AG09309 (cell line): ENCODE measurements at regions not wholly inside any gene's neighbourhood (a gene's known extent, or its start where the extent isn't known, plus 50 kb on each side); places are given as distances from the start of the nearest gene placed in this dataset.

Experiments used
- DNase-seq: peaks from one replicate; pipeline ENCODE4 v3.0.0-alpha.2; 2010; ENCODE audit warnings: low read depth
- H3K4me3 ChIP-seq: 2 replicates; pipeline ENCODE4 v1.5.1; 2011; ENCODE audit warnings: mild to moderate bottlenecking, low read depth, low read length, moderate library complexity; ENCODE audit not compliant: control insufficient read depth
- TF ChIP-seq, protein P1 (sequence below): IDR thresholded peaks from 2 replicates; pipeline ENCODE4 v1.5.1; 2011; ENCODE audit warnings: mild to moderate bottlenecking, low read depth, low read length, inconsistent platforms; ENCODE audit not compliant: insufficient read depth, control insufficient read depth; ENCODE audit errors: missing control alignments

GRCh38 chr7:17472518-17472917 is 174.1 kb downstream of the AHR start:
- DNase-seq, result no peak
- H3K4me3 ChIP-seq, result no peak overlapping the region
- TF ChIP-seq, protein P1, sequence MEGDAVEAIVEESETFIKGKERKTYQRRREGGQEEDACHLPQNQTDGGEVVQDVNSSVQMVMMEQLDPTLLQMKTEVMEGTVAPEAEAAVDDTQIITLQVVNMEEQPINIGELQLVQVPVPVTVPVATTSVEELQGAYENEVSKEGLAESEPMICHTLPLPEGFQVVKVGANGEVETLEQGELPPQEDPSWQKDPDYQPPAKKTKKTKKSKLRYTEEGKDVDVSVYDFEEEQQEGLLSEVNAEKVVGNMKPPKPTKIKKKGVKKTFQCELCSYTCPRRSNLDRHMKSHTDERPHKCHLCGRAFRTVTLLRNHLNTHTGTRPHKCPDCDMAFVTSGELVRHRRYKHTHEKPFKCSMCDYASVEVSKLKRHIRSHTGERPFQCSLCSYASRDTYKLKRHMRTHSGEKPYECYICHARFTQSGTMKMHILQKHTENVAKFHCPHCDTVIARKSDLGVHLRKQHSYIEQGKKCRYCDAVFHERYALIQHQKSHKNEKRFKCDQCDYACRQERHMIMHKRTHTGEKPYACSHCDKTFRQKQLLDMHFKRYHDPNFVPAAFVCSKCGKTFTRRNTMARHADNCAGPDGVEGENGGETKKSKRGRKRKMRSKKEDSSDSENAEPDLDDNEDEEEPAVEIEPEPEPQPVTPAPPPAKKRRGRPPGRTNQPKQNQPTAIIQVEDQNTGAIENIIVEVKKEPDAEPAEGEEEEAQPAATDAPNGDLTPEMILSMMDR, result no peak

DNA sequence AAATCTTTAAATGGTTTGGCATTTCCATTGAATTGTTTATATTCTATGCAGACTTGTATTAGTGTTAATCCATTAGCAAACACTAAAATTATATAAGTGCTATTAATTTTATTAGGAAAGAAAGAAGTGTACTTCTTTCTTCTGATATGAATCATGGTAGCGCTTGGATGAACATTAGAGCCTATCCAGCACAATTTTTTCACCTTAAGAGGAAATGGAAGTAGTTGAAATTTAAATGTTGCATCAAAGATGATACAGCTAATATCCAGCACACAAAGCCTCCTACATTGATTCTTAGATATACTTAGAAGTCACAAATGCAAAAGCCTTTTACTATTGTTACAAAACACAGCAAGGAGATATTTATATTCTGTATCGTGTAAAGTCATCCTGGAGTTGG is 174.5 kb downstream of the AHR start:
- DNase-seq, result no peak
- TF ChIP-seq, protein P1, result no peak

DNA sequence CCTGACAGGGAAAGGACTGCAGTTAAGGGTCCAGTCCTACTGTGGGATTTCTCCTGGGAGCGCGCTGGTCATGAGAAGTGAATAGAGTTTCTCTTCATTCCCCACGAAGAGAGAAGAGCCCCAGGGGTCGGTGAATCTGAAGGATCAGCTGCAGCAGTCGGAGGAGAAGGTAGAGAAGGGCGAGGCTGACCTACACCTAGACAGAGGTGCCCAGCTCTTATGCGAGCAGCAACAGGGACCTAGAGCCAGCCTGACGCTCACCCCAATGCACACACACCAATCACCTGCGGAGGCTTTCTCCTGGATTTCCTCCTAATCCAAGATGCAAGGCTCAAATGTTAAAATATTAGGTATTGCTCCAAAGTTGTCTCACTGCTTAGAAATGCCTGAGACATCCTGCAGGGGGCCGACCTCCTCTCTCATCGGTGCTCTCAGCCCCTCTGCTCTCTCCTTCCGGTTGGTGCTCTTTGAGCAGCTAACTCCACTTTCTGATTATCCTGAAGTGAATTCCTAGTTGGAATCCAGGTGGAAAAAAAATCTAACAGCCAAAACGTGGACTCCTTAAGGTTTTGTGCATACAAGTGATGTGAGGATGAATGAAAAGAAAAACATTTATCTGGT is 176.4 kb downstream of the AHR start:
- DNase-seq, result no peak
- H3K4me3 ChIP-seq, result no peak overlapping the region
- TF ChIP-seq, protein P1, result no peak

More for the DNA sequence above, 174.5 kb downstream of the AHR start:
- H3K4me3 ChIP-seq, result no peak overlapping the region

GRCh38 chr7:17477182-17477581 is 178.7 kb downstream of the AHR start:
- TF ChIP-seq, protein P1, result no peak
- H3K4me3 ChIP-seq, result no peak overlapping the region
- DNase-seq, result peak; percentile 45

DNA sequence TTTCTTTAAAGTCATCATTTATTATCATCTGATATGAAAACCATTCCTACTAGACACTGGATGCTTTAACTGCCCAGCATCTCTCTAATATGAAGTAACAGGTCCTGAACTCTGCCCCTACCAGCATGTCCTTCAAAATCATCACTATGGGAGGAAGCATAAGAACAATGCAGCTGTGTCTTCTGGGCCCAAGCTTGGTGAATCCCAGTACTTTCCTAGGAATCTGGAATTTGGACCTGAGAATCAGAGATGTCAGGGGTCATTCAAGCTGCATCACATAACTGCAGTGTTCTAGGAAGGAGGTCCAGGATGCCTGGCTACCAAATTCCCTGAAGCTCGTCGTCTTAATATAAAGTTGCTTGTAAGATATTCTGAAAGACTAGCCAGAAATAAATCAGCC is 182.7 kb downstream of the AHR start:
- DNase-seq, result no peak
- TF ChIP-seq, protein P1, result no peak

DNA sequence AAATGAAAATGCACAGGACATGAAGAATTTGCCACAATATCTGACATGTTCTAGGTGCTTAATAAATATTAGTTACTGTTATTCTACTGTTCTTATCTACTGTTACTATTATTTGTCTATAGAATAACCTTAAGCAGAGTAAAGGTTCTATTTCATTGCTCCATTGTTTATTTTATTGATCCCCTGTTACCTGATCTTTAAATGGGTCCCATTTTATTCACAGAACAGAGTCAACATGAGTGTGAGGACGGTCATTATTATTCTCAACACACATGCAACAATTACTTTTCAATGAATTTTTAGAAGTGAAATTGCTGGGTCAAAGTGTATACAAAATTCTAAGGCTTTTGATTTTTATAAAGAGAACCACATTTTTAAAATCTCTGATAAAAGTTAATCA is 186.9 kb downstream of the AHR start:
- H3K4me3 ChIP-seq, result no peak overlapping the region
- TF ChIP-seq, protein P1, result no peak
- no peak for DNase-seq

More for the DNA sequence above, 182.7 kb downstream of the AHR start:
- no peak overlapping the region for H3K4me3 ChIP-seq
